GM21528 (cell line): ENCODE measurements at regions not wholly inside any gene's neighbourhood (a gene's known extent, or its start where the extent isn't known, plus 50 kb on each side); places are given as distances from the start of the nearest gene placed in this dataset.
A peak's percentile ranks its signal among the peaks of the same experiment; 100 is the strongest.

ENCODE experiments used
- ATAC-seq: cut with Tn5 transposase; IDR thresholded peaks from one replicate; pipeline ENCODE4 v1.9.1; 2021; ENCODE audit warnings: mild to moderate bottlenecking, moderate library complexity; ENCODE audit not compliant: unreplicated experiment, low FRiP score

DNA sequence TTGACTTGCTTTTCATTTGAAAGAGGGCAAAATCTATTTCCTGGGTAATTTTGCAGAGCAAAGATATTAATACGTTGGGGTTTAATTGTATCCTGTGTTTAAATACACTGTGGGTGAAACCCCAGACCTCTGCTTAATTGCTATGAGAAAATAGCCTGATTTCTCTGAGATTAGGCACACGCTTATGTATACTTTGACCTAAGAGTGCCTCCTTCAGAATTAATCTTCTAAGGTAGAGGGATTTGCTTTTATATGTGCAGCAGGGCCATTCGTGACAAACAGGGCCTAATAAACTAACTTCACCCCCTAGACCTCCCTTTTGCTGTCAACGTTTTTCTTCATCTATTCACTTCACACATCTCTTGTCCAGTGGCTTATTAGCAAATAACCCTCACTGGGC, 216.9 kb upstream of the ADGRL2 start:
- no peak for ATAC-seq

DNA sequence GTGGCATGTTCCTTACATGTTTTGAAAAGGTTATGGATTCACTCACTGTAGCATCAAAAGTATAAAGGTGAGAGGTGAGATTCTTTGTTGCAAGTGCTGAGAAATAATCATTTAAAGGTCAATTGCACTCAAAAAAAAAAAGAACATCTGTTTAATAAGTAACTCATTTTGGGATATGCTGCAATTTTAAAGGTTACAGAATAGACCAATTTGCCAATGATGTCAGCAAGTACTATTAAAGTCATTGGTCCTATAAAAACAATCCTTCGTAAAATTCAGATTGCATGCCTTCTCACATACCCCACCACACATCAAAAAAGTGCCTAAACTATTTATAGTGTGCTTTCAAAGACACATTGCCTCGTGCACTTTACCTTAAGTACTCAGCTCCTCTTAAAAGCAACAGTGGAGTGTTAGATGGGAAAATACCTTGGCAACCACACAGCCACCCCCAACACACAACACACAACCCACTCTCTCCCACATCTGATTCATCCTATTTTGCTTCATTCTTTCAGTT, 218.2 kb upstream of the ADGRL2 start:
- no peak for ATAC-seq

DNA sequence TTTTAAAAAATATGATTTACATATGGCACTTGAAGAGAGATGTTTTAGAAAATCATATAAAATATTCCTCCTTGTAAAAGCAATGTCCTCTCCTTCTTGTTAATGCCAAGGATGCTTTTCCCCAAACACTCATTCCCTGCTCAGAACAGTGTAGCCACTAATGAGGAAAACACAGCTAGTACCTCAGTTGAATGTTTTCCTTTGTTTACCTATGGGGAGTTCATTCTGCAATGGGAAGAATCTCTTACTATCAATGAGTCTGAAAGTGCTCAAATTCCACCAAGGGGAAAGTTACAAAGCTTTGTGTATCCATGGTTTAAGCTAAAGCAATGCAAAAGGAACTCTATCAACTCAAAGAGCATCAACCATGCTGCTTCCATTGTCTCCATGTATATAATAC, 221.9 kb upstream of the ADGRL2 start:
- no peak for ATAC-seq

DNA sequence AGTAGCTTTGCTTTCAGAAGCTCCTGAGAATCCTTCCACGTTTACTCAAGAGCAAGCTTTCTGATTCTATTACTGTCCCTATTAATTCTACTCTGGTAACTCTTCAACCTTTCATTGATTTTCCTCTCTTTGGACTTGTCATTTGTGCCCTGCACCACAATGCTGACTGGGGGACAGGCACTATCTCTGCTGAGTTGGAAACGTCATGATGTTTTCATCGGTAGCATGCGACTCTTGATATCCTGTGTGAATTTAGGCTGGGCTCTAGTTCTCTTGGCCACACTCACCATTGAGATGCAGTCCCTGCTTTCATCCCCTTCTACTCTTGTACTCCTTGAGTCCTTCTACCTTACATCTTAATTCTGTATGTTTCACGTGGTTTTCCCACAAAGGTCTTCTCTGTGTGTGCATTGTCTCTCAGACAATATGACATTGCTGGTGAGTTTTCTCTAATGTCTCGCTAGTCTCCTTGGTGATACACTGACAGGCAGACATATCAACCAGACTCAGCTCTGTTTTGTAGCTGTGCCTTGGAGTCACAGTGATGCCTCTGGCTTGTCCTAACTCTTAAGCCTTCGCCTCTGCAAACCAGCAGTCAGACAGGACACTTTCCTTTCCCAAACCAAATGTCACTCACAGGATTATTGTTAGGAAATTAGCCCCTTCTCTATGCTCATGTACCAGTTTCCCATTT, 223.6 kb upstream of the ADGRL2 start:
- ATAC-seq = no peak

DNA sequence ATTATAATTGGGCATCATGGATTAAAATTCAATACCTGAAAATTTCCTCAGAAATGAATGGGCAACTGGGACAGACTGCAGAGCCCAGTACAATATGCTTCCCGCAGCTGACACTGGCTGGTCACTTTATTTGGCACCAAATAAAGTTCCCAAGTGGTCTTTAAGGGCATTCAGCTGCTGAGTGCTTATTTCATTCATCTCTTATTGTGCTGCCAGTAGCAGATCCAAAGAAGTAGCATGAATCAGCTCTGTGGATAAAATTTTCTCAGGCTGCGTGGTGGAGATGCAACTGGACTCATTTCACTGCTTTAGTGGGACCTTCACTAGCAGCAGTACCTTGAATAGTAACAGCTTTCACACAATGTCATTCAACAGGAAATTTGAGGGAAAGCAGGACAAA, 226.3 kb upstream of the ADGRL2 start:
- ATAC-seq = no peak

DNA sequence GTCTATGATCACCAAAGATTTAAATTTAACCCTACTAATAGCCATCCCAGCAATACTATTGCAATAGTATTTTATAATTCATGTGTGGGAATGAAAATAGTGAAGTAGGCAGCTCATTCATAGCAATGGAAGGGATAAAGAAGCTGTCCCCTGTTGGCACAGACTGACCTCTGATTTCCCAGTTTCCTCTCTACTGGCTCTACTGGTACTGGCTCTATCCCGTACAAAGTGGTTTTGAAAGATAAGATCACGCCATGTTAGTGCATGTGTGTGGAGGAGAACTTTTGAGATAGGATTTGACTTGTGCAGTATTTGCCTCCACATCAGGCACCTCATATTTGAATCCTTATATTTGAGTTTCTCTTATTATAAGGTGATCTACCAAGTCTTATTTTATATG, 227.3 kb upstream of the ADGRL2 start:
- ATAC-seq = no peak

DNA sequence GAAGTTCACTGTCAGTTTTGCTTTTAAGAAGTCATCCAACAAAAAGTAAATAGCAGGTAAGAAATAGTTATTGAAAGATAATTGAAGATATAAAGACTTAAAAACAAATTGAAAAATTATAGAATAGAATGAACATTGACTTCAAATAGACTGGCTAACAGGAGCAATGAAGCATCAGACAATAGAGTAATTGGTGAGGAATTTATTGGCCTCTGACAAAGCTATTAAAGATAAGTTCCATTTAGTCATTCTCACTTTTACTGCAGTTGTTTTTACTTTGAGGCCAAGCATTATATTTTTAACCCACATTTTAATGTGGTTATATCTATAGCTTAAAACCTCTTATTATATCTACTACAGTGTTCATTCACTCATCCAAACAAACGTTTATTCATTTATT, 228.8 kb upstream of the ADGRL2 start:
- no peak for ATAC-seq

DNA sequence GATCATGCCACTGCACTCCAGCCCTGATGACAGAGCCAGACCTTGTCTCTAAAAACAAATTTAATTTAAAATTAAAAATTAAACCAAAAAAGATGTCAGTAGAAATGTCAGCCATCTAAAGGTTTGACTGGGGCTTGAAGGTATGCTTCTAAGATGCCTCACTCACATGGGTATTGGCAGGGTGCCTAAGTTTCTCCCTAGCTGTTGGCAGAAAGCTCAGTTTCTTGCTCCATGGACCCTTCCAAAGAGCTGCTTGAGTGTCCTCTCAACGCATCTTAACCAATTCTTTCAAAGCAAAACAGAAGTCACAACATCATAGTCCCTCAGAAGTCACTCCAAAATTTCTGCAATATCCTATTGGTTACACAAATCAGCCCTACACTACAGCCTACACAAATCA, 231.0 kb upstream of the ADGRL2 start:
- ATAC-seq = no peak

DNA sequence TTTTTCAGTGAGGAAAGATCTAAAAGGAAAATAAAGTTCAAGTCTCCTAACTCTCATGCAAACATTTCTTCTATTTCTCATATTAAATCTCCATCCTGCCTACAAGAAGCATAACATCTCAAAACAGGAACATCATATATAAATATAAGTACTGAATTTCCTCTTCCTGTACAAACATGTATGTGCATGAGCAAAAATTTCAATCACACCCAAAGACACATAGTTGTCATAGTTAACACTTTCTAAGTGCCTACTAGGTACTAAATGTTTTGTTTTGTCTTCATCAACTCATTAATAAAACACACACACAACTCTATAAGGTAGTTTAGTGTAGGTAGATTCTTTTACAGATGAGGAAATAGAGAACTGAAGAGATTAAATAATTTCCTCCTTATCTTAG, 237.1 kb upstream of the ADGRL2 start:
- no peak for ATAC-seq

DNA sequence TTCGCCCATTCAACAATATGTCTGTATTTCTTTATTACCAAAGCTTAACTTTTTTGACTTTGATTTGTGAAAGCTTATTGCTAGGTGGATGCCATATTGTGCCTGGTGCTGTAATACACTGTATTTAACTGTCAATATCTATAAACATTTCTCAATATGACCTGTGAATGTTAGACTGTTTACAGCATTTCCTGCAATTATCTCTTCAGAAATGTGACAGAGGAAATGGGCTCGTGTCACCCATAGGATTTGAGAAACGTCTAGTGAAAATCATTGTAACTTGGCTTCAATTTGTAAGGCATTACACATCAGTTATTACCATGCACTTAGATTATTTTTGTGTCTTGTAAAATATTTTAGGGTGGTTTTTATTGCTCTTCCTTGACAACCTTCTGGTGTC, 237.8 kb upstream of the ADGRL2 start:
- ATAC-seq = no peak

DNA sequence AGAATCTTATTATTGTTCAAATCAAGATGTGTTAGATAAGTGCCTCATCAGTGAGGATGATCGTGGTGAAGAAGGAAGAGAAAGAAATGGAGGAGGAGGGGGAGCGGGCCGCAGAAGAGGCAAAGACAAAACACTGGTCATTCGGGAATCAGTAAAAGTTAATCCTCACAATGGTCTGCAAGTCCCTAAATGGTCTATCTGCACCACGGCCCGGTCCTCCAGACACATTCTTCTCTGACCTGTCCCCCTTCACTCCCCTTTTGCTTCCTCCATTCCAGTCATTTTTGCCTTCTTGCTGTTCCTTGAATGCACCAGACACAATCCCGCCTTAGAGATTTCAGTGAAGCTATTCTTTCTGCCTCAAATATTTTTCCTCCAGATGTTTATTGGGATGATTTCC, 240.1 kb upstream of the ADGRL2 start:
- no peak for ATAC-seq

DNA sequence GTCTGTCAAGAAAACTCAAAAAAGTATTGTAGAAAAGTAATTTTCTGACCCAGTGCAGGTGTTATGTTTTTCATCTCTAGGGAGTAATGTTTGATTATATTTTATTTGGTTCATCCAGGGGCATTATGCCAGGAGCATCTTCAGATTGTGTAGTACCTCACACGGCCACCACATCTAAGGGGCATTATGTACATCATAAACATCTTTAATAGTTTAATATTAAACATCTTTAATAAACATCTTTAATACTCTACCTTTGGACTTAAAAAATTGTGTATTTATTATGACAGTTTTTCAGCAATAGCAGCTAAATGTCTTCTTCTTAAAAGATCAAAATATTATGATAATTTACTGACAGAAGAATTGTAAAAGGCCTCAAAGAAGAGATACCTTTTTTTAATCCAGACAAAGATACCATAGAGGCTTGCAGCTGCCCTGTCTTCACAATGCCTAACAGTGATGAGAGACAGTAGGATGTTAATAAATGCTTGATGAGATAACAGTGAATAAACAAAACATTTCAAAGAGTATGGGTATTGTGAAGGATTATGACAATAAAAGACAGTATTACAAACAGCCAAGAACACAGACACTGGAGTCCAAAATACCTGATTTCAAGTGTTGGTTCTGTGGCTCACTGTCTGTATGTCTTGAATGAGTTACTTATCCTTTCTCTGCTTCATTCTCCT, 240.9 kb upstream of the ADGRL2 start:
- ATAC-seq = no peak

DNA sequence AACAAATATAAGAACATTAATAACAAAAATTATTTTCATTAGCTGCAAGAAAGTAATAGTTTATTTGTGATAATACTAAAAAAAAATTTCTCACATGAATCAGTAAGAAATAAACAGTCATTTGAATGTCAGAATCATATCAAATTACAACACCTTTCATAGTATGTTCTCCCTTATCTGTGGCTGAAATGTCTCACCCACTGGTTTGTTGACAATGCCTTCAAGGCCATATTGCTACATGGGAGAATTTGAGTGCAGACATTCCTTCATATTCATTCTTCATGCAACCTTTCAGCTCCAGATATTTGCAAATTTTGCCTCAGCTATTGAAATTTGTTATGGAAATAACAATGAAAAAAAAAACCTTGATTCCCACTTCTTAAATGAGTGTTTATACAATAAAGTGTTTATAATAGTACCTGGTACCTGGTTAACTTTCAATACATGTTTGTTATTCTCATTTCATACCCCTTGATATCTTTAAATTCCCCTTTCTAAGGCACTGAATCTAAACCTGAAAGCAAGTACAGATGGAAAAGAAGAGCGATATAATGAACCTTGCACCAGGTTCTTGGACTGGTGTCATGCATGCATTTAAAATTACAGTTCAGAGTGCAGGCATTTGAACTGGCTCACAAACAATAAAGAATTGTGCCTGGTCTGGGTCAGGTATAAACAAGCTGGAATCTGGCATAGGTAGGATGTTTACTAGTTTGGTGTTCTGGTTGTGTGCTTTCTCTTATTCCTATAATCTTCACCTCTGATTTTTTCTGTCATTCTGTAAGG, 242.2 kb upstream of the ADGRL2 start:
- no peak for ATAC-seq

DNA sequence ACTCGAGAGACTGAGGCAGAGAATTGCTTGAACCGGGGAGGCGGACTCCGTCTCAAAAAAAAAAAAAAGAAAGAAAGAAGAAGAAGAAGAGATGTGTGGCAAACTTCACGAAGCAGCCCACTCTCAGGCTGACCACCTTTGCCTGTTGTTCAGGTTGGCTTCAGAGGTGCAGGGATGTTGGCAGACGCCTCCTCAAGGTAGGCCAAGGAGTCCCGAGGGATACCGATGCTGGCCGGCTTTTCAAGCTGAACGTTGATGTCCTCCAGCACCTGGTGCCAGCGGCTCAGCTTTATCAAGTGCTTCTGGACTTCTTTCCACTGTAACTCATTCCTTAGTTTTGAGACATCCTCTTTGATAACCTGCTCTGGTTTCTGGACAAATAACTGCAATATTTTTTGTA, 243.8 kb upstream of the ADGRL2 start:
- no peak for ATAC-seq

DNA sequence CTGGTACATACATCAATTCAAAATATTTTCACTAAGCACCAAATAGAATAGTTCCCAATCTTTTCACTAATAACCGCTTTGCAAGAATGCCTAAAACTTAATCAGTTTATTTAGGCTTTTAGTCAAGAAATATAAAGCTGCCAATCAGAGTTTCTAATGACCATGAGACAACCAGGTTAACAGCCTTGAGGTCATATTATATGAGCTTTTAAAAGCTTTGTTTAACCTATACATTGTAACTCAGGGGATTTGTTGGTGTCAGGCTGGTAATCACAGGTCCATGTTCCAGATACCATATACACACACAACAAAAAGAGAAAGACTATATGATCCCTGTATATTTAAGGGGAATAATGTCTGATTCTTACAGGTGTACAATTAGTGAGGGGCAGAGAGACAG, 246.2 kb upstream of the ADGRL2 start:
- ATAC-seq = no peak

DNA sequence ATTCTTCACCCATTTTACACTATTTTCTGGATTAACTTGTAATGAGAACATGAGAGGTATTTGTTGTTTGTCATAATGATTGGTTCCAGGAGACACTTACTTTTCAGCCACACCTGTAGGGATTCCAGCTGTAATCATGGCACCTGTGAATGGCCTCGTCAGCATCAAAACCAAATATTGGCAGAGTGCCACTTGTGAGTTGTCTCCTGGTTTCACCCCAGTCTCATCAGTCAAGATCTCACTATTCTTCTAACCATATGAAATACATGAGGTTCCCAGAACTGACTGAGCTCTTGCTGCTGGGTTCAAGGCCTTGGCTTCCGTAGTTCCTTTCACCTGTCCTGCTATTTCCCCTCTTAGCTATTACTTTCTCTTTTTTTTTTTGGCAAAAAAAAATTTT, 246.6 kb upstream of the ADGRL2 start:
- no peak for ATAC-seq

DNA sequence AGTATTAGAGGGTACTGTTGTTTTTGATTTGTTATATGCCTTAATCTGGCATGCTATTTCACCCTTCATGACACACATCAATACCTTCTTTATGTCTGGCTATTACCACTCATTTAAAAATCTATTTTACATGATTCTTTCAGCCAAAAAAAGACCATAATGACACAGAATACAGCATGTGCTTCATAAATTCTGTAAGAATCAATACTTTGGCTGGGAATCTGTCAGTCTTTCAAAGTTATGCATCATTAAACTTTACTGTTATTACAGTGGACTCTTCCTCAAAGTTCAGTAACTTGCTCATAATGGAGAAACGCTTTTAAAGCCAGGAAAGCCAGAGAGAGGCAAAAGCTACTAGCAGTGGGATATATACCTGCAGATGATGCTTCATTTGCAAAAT, 247.2 kb upstream of the ADGRL2 start:
- no peak for ATAC-seq

DNA sequence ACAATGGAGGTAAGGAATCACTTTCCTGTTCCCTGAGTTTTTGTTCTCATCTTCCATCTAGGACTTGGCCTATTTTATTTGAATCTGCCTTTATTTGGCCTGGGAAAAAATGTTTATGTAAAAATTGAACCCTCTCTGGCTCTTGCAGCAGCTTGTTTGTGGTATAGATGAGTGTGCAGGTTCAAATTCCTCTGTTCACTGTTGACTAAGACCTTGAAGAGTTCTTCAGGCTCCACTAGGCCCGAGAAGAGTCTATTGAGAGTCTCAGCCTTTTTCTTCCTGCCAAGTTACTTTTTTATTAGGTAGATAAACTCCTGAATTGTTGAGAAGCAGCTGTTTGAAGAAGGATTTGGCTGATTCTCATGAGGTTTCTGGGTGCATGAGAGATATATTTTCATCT, 248.8 kb upstream of the ADGRL2 start:
- no peak for ATAC-seq

DNA sequence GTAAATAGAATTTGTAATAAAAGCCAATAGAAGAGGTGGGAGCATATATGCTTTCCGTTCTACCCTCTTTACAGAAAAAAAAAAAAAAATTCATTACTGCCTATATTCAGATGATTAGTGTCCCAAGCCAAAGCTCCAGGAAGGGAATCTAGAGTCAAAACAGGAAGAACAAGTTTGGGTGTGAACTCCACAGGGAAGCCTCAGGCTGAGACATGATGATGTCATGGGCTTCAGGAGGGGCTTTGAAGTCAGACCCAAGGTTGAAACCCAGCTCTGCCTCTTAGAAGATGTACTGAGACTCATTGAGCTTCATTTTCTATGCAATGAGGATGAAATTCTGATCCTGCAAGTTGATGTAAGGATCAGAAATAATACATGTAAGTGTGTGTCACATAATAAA, 250.0 kb upstream of the ADGRL2 start:
- no peak for ATAC-seq

DNA sequence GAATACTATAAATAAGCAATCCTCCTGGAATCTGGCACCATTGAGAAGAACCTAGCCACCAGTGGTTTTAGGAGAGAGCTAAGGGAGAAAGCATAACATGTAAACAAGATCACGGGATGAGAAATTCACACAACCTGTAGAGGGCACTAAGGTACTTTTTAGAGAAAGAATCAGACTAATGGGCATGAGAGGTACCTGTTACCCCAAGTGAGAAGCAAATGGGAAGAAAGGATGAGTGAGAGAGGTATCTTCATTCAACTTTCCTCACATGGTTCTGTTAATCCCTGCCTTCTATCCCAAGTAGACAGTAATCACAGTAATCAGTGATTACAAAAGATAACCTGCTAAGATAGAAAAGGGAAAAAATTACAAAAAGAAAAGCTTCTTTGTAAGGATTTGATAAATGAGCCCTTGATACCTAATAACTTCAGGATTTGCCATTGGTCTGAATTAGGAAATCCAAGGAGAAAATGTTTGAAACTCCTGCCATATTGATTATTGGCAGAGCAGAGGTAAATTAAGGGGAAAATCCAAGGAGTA, 251.1 kb upstream of the ADGRL2 start:
- ATAC-seq = peak; percentile 56

DNA sequence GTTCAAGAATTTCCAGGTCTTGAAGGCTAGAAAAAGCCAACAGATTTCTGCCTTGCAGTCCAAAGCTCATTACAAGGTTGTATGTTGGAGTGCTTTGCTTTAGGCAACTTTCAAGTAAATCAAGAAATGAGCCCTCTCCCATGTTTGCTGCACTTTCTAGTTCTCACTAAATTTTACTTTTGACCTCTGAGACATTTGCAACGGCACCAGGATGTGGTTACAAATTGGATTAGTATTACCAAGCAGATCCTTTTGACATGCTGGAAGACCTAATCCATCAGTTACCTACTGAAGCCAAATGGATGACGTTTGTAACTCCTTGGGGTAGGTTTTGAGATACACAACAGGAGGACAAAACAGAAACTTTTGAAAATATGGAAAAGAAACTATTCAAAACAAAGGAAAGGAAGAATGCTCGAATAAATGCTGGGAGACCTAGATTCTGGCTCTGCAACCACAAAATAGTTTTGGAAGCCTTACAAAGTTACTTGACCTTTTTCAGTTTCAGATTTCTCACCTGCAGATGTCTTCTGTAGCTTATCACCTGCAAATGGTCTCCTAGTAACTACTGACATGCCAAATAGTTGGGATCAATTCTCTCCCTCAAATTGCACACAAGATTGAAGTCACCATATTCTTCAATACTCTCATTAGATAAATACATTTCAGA, 251.7 kb upstream of the ADGRL2 start:
- peak; percentile 62 for ATAC-seq
